ENCODE measurements at regions not wholly inside any gene's neighbourhood (a gene's known extent, or its start where the extent isn't known, plus 50 kb on each side); places are given as distances from the start of the nearest gene placed in this dataset.

Small RNA genes lying in the stretch of these regions (microRNA-seq; reads per million reads assigned to microRNA genes)
- gene MIR6087 (ENCODE audit: unreplicated experiment), result 2.2 reads per million

Data from osteocyte (in vitro differentiated cells).